ENCODE measurements at regions not wholly inside any gene's neighbourhood (a gene's known extent, or its start where the extent isn't known, plus 50 kb on each side); places are given as distances from the start of the nearest gene placed in this dataset.
"Not testable (repeated sequence)": the region's sequence is repeated elsewhere in the genome, so short reads cannot be mapped to it uniquely, and the experiment has no call there.

DNA sequence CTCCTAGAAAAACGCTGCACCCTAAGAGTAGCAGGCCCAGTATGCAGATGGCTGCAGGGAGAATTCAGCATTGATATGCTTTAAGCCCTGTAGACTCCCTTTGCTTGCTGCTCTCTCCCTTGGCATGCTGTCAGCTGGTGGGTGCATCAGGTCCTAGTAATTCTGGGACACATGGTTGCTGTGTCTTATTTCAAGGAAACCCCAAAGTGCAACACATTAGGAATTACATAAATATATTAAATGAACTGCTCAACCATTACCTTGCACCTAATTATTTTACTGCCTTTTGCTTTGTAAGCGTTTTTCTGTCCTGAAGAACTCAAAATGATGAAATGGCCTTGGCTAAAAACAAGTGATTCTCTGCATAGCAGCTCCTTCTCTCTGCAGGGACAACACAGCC, 516.3 kb downstream of the ZIC3 start:
- Histone ChIP-seq H3K4me3 (no peak overlapping the region), H3K4me1 (no peaks in the 10 kb centered on the region), H3K9me3 (no peaks in the 10 kb centered on the region), H3K36me3 (no peaks in the 10 kb centered on the region), H3K27me3 (peaks cover 0 to 9% (median 0%) of the 10 kb centered on the region in 4 donors), H3K27ac (no peak overlapping the region)
- intact Hi-C loops (cut with DNase I): no loop called here
- FAIRE-seq (no peak), ATAC-seq (no peak), DNase-seq (no peak)
- WGBS, 2 donors: 4 to 9% methylated on average over 2 of the region's 2 CpGs
- TF ChIP-seq, protein P1, sequence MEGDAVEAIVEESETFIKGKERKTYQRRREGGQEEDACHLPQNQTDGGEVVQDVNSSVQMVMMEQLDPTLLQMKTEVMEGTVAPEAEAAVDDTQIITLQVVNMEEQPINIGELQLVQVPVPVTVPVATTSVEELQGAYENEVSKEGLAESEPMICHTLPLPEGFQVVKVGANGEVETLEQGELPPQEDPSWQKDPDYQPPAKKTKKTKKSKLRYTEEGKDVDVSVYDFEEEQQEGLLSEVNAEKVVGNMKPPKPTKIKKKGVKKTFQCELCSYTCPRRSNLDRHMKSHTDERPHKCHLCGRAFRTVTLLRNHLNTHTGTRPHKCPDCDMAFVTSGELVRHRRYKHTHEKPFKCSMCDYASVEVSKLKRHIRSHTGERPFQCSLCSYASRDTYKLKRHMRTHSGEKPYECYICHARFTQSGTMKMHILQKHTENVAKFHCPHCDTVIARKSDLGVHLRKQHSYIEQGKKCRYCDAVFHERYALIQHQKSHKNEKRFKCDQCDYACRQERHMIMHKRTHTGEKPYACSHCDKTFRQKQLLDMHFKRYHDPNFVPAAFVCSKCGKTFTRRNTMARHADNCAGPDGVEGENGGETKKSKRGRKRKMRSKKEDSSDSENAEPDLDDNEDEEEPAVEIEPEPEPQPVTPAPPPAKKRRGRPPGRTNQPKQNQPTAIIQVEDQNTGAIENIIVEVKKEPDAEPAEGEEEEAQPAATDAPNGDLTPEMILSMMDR (IDR thresholded peaks at IDR 0.05): no peak

DNA sequence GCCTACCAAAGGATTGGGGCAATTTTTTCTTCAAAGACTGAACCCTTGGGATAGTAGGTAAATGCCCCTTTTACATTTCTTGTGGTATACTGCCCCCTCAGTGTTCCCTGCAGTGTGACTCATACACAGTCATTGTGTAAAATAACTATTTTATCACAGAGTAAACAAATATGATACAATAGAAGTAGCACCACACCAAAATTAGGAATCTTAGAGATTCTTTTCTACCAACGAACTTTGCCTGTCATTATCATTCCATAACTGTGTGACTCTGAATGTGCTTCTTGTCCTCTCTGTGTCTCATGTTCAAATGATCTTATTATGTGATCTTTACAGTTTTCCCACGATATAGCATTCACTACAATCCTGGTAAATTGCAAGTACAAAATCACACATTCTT, 517.0 kb downstream of the ZIC3 start:
- no peak overlapping the region for H3K27ac ChIP-seq
- intact Hi-C loops (cut with DNase I): no loop called here
- ATAC-seq (no peak), DNase-seq (no peak), FAIRE-seq (no peak)
- no peak overlapping the region for H3K4me3 ChIP-seq
- H3K9me3 ChIP-seq: no peaks in the 10 kb centered on the region
- H3K4me1 ChIP-seq: no peaks in the 10 kb centered on the region
- WGBS, 2 donors: 9 to 10% methylated on average over 2 of the region's 2 CpGs
- H3K36me3 ChIP-seq: no peaks in the 10 kb centered on the region
- H3K27me3 ChIP-seq: peaks cover 0 to 9% (median 0%) of the 10 kb centered on the region in 4 donors
- TF ChIP-seq, protein P1 (IDR thresholded peaks at IDR 0.05): no peak

DNA sequence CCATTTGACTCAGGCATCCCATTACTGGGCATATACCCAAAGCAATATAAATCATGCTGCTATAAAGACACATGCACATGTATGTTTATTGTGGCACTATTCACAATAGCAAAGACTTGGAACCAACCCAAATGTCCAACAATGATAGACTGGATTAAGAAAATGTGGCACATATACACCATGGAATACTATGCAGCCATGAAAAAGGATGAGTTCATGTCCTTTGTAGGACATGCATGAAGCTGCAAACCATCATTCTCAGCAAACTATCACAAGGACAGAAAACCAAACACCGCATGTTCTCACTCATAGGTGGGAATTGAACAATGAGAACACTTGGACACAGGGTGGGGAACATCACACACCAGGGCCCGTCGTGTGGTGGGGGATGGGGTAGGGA, 545.0 kb downstream of the ZIC3 start:
- WGBS, 2 donors: 77 to 88% methylated on average over 3 of the region's 3 CpGs
- FAIRE-seq; H3K27ac ChIP-seq; intact Hi-C loops (cut with DNase I); H3K27me3 ChIP-seq; DNase-seq; H3K36me3 ChIP-seq; H3K4me3 ChIP-seq; ATAC-seq; H3K9me3 ChIP-seq; H3K4me1 ChIP-seq: not testable (repeated sequence)

DNA sequence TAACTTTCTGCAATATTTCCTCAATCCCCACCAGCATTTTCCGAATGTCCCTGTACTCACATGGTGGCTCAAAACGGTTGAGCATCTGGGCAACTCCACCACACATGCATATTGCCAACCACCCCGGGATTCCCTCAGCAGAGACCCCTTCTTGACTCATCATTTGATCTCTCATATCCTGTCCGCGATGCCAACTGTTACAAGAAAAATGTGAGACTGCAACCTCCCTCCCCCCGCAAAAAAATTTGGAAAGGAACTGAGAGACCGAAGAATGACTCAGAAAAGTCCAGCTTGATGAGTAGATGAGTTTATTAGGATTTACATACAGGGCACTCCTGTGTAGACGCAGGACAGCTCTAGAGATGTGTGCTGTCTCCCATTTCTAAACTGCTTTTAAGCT, 561.4 kb downstream of the ZIC3 start:
- FAIRE-seq (no peak), ATAC-seq (no peak), DNase-seq (no peak)
- no peaks in the 10 kb centered on the region for H3K4me1 ChIP-seq
- TF ChIP-seq, protein P1 (IDR thresholded peaks at IDR 0.05): no peak
- H3K4me3 ChIP-seq: no peak overlapping the region
- no peaks in the 10 kb centered on the region for H3K9me3 ChIP-seq
- intact Hi-C loops (cut with DNase I): no loop called here
- H3K36me3 ChIP-seq: no peaks in the 10 kb centered on the region
- H3K27ac ChIP-seq: no peak overlapping the region
- peaks cover 0 to 7% (median 0%) of the 10 kb centered on the region in 4 donors for H3K27me3 ChIP-seq
- WGBS, 2 donors: 41 to 42% methylated on average over 8 of the region's 8 CpGs

DNA sequence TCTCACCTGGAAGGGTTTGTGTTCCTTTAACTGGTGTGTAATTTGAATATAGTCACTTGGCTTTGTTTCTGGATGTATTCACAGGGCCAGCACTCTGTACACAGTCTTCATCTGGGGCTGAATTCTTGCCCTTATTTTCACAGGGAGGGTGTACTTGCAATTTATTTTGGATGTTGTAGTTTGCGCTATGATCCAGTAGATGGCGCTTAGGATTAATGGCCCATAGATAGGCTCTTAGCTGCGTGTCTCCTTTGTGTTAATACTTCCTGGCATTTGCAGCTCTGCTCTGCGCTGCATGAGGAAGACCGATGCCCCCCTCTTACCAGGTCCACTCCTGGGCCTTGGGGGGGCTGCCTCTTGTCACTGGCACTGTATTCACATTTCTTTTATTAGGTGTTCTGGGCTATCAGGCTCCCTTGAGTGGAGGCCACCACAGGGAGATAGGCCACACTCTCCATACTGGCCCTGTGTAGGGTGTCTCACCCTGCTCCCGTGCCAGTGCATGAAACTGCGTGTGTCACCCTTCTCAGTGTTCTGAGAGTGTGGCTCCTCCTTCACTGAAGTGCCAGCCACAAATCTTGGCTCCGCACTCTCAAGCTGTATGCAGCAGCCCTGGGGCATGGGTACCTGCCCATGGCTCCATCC, 562.2 kb downstream of the ZIC3 start:
- Histone ChIP-seq H3K27me3 (peaks cover 0 to 7% (median 0%) of the 10 kb centered on the region in 4 donors), H3K4me1 (no peaks in the 10 kb centered on the region), H3K4me3 (no peak overlapping the region), H3K9me3 (no peaks in the 10 kb centered on the region), H3K36me3 (no peaks in the 10 kb centered on the region), H3K27ac (no peak overlapping the region)
- TF ChIP-seq, protein P1 (IDR thresholded peaks at IDR 0.05): peak; percentile 41 to 61 (median 57)
- intact Hi-C loops (cut with DNase I): no loop called here
- DNase-seq: peak in 3 of 6 donors; percentile 6 to 27 (median 15)
- WGBS, 2 donors: 22 to 25% methylated on average over 8 of the region's 8 CpGs
- peak; percentile 61 for FAIRE-seq
- peak; percentile 43 to 84 (median 82) for ATAC-seq
